SU-DHL-6 (cell line): ENCODE measurements at regions not wholly inside any gene's neighbourhood (a gene's known extent, or its start where the extent isn't known, plus 50 kb on each side); places are given as distances from the start of the nearest gene placed in this dataset.

Source experiments
- EZH2phosphoT487 ChIP-seq: fragments of 200-600 bp; sonication (generic), shearing (Covaris generic); conservative IDR thresholded peaks from 2 replicates; pipeline ENCODE4 v1.6.1; 2018; ENCODE audit warnings: mild to moderate bottlenecking, antibody characterized with exemption, low read length, moderate library complexity, mixed read lengths
- TF ChIP-seq, protein P1 (sequence below): fragments of 200-600 bp; sonication (generic); IDR thresholded peaks from one replicate; pipeline ENCODE4 v1.5.1; 2017; ENCODE audit warnings: antibody characterized with exemption, mild to moderate bottlenecking, low read length, moderate library complexity; ENCODE audit not compliant: insufficient read depth, poor library complexity, severe bottlenecking

DNA sequence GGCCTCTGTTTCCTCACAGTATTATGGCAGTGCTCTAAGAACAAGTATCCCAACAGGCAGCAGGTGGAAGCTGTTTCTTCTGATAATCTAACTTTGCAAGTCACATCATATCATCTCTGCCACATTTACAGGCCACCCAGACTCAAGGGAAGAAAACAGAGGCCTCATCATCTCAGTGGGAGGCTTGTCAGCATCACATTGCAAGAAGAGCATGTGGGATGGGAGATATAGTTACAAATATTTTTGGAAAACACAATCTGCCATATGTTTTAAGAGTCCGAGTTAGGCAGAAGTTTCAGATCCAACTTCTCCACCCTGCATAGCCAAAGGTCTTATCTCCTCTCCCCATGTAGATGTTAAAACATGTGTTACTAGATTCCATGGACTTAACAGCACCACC lies 130.4 kb upstream of the PDE1C start:
- TF ChIP-seq, protein P1, sequence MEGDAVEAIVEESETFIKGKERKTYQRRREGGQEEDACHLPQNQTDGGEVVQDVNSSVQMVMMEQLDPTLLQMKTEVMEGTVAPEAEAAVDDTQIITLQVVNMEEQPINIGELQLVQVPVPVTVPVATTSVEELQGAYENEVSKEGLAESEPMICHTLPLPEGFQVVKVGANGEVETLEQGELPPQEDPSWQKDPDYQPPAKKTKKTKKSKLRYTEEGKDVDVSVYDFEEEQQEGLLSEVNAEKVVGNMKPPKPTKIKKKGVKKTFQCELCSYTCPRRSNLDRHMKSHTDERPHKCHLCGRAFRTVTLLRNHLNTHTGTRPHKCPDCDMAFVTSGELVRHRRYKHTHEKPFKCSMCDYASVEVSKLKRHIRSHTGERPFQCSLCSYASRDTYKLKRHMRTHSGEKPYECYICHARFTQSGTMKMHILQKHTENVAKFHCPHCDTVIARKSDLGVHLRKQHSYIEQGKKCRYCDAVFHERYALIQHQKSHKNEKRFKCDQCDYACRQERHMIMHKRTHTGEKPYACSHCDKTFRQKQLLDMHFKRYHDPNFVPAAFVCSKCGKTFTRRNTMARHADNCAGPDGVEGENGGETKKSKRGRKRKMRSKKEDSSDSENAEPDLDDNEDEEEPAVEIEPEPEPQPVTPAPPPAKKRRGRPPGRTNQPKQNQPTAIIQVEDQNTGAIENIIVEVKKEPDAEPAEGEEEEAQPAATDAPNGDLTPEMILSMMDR = no peak
- TF ChIP-seq EZH2phosphoT487 = no peak
